PC-9 (cell line): ENCODE measurements at regions not wholly inside any gene's neighbourhood (a gene's known extent, or its start where the extent isn't known, plus 50 kb on each side); places are given as distances from the start of the nearest gene placed in this dataset.
"Not testable (repeated sequence)": the region's sequence is repeated elsewhere in the genome, so short reads cannot be mapped to it uniquely, and the experiment has no call there.

Experiments used
- EZH2 ChIP-seq: fragments of 200-600 bp; sonication (generic); IDR thresholded peaks from 2 replicates; pipeline ENCODE4 v1.8.0; 2017; ENCODE audit warnings: antibody characterized with exemption, low read depth
- TF ChIP-seq, protein P1 (sequence below): fragments of 200-600 bp; sonication (generic); conservative IDR thresholded peaks from 2 replicates; pipeline ENCODE4 v1.6.1; 2017; ENCODE audit warnings: mixed run types, antibody characterized with exemption, mild to moderate bottlenecking, moderate library complexity

DNA sequence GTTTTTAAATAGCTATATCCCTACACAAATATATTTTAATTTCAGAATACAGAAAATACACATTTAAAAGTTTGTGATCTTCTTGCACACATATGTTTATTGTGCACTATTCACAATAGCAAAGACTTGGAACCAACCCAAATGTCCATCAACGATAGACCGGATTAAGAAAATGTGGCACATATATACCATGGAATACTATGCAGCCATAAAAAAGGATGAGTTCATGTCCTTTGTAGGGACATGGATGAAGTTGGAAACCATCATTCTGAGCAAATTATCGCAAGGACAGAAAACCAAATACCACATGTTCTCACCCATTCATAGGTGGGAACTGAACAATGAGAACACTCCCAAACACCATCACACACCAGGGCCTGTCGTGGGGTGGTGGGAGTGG, 266.9 kb upstream of the GK2 start:
- TF ChIP-seq, protein P1, sequence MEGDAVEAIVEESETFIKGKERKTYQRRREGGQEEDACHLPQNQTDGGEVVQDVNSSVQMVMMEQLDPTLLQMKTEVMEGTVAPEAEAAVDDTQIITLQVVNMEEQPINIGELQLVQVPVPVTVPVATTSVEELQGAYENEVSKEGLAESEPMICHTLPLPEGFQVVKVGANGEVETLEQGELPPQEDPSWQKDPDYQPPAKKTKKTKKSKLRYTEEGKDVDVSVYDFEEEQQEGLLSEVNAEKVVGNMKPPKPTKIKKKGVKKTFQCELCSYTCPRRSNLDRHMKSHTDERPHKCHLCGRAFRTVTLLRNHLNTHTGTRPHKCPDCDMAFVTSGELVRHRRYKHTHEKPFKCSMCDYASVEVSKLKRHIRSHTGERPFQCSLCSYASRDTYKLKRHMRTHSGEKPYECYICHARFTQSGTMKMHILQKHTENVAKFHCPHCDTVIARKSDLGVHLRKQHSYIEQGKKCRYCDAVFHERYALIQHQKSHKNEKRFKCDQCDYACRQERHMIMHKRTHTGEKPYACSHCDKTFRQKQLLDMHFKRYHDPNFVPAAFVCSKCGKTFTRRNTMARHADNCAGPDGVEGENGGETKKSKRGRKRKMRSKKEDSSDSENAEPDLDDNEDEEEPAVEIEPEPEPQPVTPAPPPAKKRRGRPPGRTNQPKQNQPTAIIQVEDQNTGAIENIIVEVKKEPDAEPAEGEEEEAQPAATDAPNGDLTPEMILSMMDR = not testable (repeated sequence)
- TF ChIP-seq EZH2 = not testable (repeated sequence)
